HCT116 (cell line): ENCODE measurements at regions not wholly inside any gene's neighbourhood (a gene's known extent, or its start where the extent isn't known, plus 50 kb on each side); places are given as distances from the start of the nearest gene placed in this dataset.

Source experiments
- ATAC-seq: fragments of 200-7000 bp; cut with Tn5 transposase; 2 replicates; pipeline ENCODE4 v1.9.1; 2020; ENCODE audit warnings: mild to moderate bottlenecking, moderate library complexity
- BruUV-seq: library from RNA; stranded (reverse); fragments of 400-500 nt; replicated peaks from 2 replicates; lab custom pipeline; 2021; lab: Mats Ljungman, UMichigan
- CTCF ChIA-PET: fragments of 300-600 bp; sonication (Branson Sonifier 250); formaldehyde crosslinking; loops from one replicate; lab custom pipeline; 2021; ENCODE audit warnings: antibody characterized with exemption; lab: Charles Lee
- POLR2A ChIA-PET: fragments of 300-600, 350-600 bp; sonication (Branson Sonifier 250); formaldehyde crosslinking; loops from one replicate; lab custom pipeline; 2021; ENCODE audit warnings: antibody characterized with exemption; lab: Charles Lee
- RAD21 ChIA-PET, 2 experiments: fragments of 300-600 bp; sonication (Branson Sonifier 250); formaldehyde crosslinking; loops; one replicate each; lab custom pipeline; 2023; ENCODE audit warnings: low total read pairs in 2 of 2; ENCODE audit not compliant: uncharacterized antibody in 2 of 2, unreplicated experiment in 2 of 2, low non-redundant PET in 1 of 2; lab: Charles Lee
- DNase-seq: peaks from one replicate; pipeline ENCODE4 v3.0.0-alpha.2; 2010; ENCODE audit warnings: low read depth, low spot score
- H2AFZ ChIP-seq: fragments of 200-600 bp; shearing (Covaris generic), sonication (generic); 2 replicates; pipeline ENCODE4 v1.6.1; 2017; ENCODE audit warnings: low read depth, mixed run types, mixed read lengths, antibody characterized with exemption, low read length; ENCODE audit not compliant: poor library complexity, severe bottlenecking
- H3K27ac ChIP-seq: 2 replicates; pipeline ENCODE4 v1.5.1; 2012; ENCODE audit warnings: low read depth, low read length
- H3K27me3 ChIP-seq: fragments of 200-600 bp; sonication (generic); 2 replicates; pipeline ENCODE4 v1.6.1; 2016; ENCODE audit warnings: mixed run types, low read length, mixed read lengths; ENCODE audit not compliant: insufficient read depth
- H3K36me3 ChIP-seq, 2 experiments: fragments of 200-500 bp in 1 of 2; fragments of 200-600 bp in 1 of 2; sonication (Bioruptor generic) in 1 of 2; sonication (generic) in 1 of 2; 2 replicates each; pipeline versions ENCODE4 v1.5.1 to v1.6.1; 2014 to 2016; ENCODE audit warnings: low read length in 2 of 2, inconsistent platforms in 1 of 2, mixed read lengths in 1 of 2, mixed run types in 1 of 2; ENCODE audit not compliant: insufficient read depth in 2 of 2, control insufficient read depth in 1 of 2
- H3K4me1 ChIP-seq, 2 experiments: fragments of 200-600 bp in 1 of 2; sonication (generic) in 1 of 2; 2 replicates each; pipeline versions ENCODE4 v1.5.1 to v1.6.1; 2012 to 2017; ENCODE audit warnings: low read length in 2 of 2, inconsistent platforms in 1 of 2, mild to moderate bottlenecking in 1 of 2, mixed read lengths in 1 of 2, mixed run types in 1 of 2, moderate library complexity in 1 of 2; ENCODE audit not compliant: insufficient read depth in 2 of 2, control insufficient read depth in 1 of 2
- H3K4me2 ChIP-seq: fragments of 200-600 bp; sonication (generic); 2 replicates; pipeline ENCODE4 v1.6.1; 2017; ENCODE audit warnings: mixed run types, low read length, mixed read lengths
- H3K4me3 ChIP-seq, 2 experiments: fragments of 200-600 bp in 1 of 2; sonication (generic) in 1 of 2; replicated peaks in 1 of 2; 2 replicates each; pipeline ENCODE4 v1.5.1; 2011 to 2016; ENCODE audit warnings: low read length in 2 of 2, control low read depth in 1 of 2, low read depth in 1 of 2, mild to moderate bottlenecking in 1 of 2, mixed read lengths in 1 of 2, mixed run types in 1 of 2
- H3K79me2 ChIP-seq: fragments of 200-600 bp; sonication (generic); 2 replicates; pipeline ENCODE4 v1.6.1; 2017; ENCODE audit warnings: mild to moderate bottlenecking, mixed run types, low read length, moderate library complexity, mixed read lengths; ENCODE audit not compliant: insufficient read depth
- H3K9ac ChIP-seq: fragments of 200-600 bp; sonication (generic); 2 replicates; pipeline ENCODE4 v1.6.1; 2016; ENCODE audit warnings: low read length, mixed read lengths
- H3K9me2 ChIP-seq: fragments of 200-600 bp; sonication (generic), shearing (Covaris generic); 2 replicates; pipeline ENCODE4 v1.6.1; 2017; ENCODE audit warnings: mixed run types, mild to moderate bottlenecking, moderate library complexity; ENCODE audit not compliant: insufficient read depth
- H3K9me3 ChIP-seq, 2 experiments: fragments of 200-500 bp in 1 of 2; fragments of 200-600 bp in 1 of 2; sonication (Bioruptor generic) in 1 of 2; sonication (generic) in 1 of 2; 2 replicates each; pipeline ENCODE4 v1.6.1; 2014 to 2017; ENCODE audit warnings: low read length in 2 of 2, mixed read lengths in 2 of 2, inconsistent platforms in 1 of 2, low read depth in 1 of 2, mild to moderate bottlenecking in 1 of 2, mixed run types in 1 of 2, moderate library complexity in 1 of 2; ENCODE audit not compliant: control insufficient read depth in 1 of 2, insufficient read depth in 1 of 2
- H4K20me1 ChIP-seq: fragments of 200-600 bp; sonication (generic), shearing (Covaris generic); 2 replicates; pipeline ENCODE4 v1.6.1; 2017; ENCODE audit warnings: mixed run types, mild to moderate bottlenecking, moderate library complexity; ENCODE audit not compliant: insufficient read depth
- CBX3 ChIP-seq: IDR thresholded peaks from 2 replicates; pipeline ENCODE4 v1.6.1; 2012; ENCODE audit warnings: low read depth
- CEBPB ChIP-seq: IDR thresholded peaks from 2 replicates; pipeline ENCODE4 v1.6.1; 2012; ENCODE audit warnings: low read depth
- EZH2phosphoT487 ChIP-seq: fragments of 200-600 bp; IDR thresholded peaks from 2 replicates; pipeline ENCODE4 v1.6.1; 2018; ENCODE audit warnings: antibody characterized with exemption, borderline replicate concordance
- JUND ChIP-seq: IDR thresholded peaks from 2 replicates; pipeline ENCODE4 v1.6.1; 2012
- RAD21 ChIP-seq: IDR thresholded peaks from 2 replicates; pipeline ENCODE4 v1.6.1; 2012; ENCODE audit warnings: low read depth, mild to moderate bottlenecking
- REST ChIP-seq: IDR thresholded peaks from 2 replicates; pipeline ENCODE4 v1.6.1; 2012; ENCODE audit warnings: low read depth
- YY1 ChIP-seq: IDR thresholded peaks from 2 replicates; pipeline ENCODE4 v1.6.1; 2011; ENCODE audit warnings: low read length, low read depth, moderate library complexity, mild to moderate bottlenecking; ENCODE audit not compliant: insufficient replicate concordance; ENCODE audit errors: extremely low read depth
- ZBTB33 ChIP-seq: IDR thresholded peaks from 2 replicates; pipeline ENCODE4 v1.6.1; 2011; ENCODE audit warnings: mild to moderate bottlenecking, low read length, moderate library complexity; ENCODE audit not compliant: insufficient replicate concordance; ENCODE audit errors: extremely low read depth
- ZFX ChIP-seq: fragments of 450-650 bp; IDR thresholded peaks from 2 replicates; pipeline ENCODE4 v1.6.1; 2017
- ZNF274 ChIP-seq: fragments of 200-500 bp; sonication (Bioruptor generic); IDR thresholded peaks from 2 replicates; pipeline ENCODE4 v1.6.1; 2014; ENCODE audit warnings: mild to moderate bottlenecking, low read depth, low read length, inconsistent platforms
- intact Hi-C: fragments of 100-400 bp; cut with micrococcal nuclease; formaldehyde crosslinking; loops from 2 replicates; pipeline ENCODE4 v1.10.0; 2022

GRCh38 chr2:20551260-20551944, 99.5 kb downstream of the HS1BP3 start:
- POLR2A ChIA-PET = no interaction called here
- RAD21 ChIA-PET = no interaction called here
- no peak overlapping the region for H2AFZ ChIP-seq
- H3K4me3 ChIP-seq = no peak overlapping the region
- TF ChIP-seq YY1 (no peak), ZNF274 (no peak), EZH2phosphoT487 (no peak), CBX3 (no peak), JUND (no peak), ZFX (no peak), REST (no peak), CEBPB (no peak), RAD21 (no peak), ZBTB33 (no peak)
- no peak overlapping the region for H3K4me2 ChIP-seq
- BruUV-seq = no TSS peak
- CTCF ChIA-PET = no interaction called here
- no peaks in the 10 kb centered on the region for H3K27me3 ChIP-seq
- no peaks in the 10 kb centered on the region for H4K20me1 ChIP-seq
- intact Hi-C loops = no loop called here
- no peak overlapping the region for H3K9ac ChIP-seq
- no peaks in the 10 kb centered on the region for H3K9me3 ChIP-seq
- H3K9me2 ChIP-seq = no peaks in the 10 kb centered on the region
- H3K27ac ChIP-seq = no peak overlapping the region
- no peaks in the 10 kb centered on the region for H3K36me3 ChIP-seq
- no peak for ATAC-seq
- H3K79me2 ChIP-seq = no peaks in the 10 kb centered on the region
- no peak for DNase-seq
- no peaks in the 10 kb centered on the region for H3K4me1 ChIP-seq
